Astrocyte (in vitro differentiated cells and primary cell): ENCODE measurements at regions not wholly inside any gene's neighbourhood (a gene's known extent, or its start where the extent isn't known, plus 50 kb on each side); places are given as distances from the start of the nearest gene placed in this dataset.

Experiments used
- DNase-seq: peaks from one replicate; pipeline ENCODE4 v3.0.0-alpha.2; 2010; ENCODE audit warnings: low read depth
- FAIRE-seq: peaks from 2 replicates; lab custom pipeline; 2011; peaks lifted over from hg19 to GRCh38; lab: Jason Lieb, UNC
- H2AFZ ChIP-seq: 2 replicates; pipeline ENCODE4 v1.6.0; 2012; ENCODE audit warnings: low read depth, low read length, inconsistent platforms
- H3K27ac ChIP-seq: 2 replicates; pipeline ENCODE4 v1.5.1; 2011; ENCODE audit warnings: low read depth, low read length, inconsistent platforms
- H3K27me3 ChIP-seq: 2 replicates; pipeline ENCODE4 v1.6.0; 2011; ENCODE audit warnings: low read length, inconsistent platforms; ENCODE audit not compliant: insufficient read depth
- H3K36me3 ChIP-seq: 2 replicates; pipeline ENCODE4 v1.5.1; 2011; ENCODE audit warnings: low read length, inconsistent platforms; ENCODE audit not compliant: insufficient read depth
- H3K4me1 ChIP-seq: 2 replicates; pipeline ENCODE4 v1.5.1; 2011; ENCODE audit warnings: low read length, inconsistent platforms; ENCODE audit not compliant: insufficient read depth
- H3K4me2 ChIP-seq: 2 replicates; pipeline ENCODE4 v1.6.0; 2012; ENCODE audit warnings: low read length, inconsistent platforms
- H3K4me3 ChIP-seq: 2 replicates; pipeline ENCODE4 v1.5.1; 2011; ENCODE audit warnings: low read depth, mild to moderate bottlenecking, low read length, inconsistent platforms; ENCODE audit not compliant: insufficient read depth
- H3K79me2 ChIP-seq: 2 replicates; pipeline ENCODE4 v1.6.0; 2012; ENCODE audit warnings: mild to moderate bottlenecking, low read length, inconsistent platforms; ENCODE audit not compliant: insufficient read depth
- H3K9ac ChIP-seq: 2 replicates; pipeline ENCODE4 v1.6.0; 2012; ENCODE audit warnings: mild to moderate bottlenecking, low read length, inconsistent platforms
- H3K9me3 ChIP-seq: 2 replicates; pipeline ENCODE4 v1.5.1; 2012; ENCODE audit warnings: low read depth, mild to moderate bottlenecking, low read length, inconsistent platforms; ENCODE audit not compliant: insufficient read depth
- H4K20me1 ChIP-seq: 2 replicates; pipeline ENCODE4 v1.6.0; 2012; ENCODE audit warnings: low read length, inconsistent platforms; ENCODE audit not compliant: insufficient read depth
- H3K27ac Mint-ChIP-seq: one replicate; pipeline ENCODE4 v1.8.0; 2021; ENCODE audit warnings: mild to moderate bottlenecking, mixed read lengths; ENCODE audit not compliant: unreplicated experiment
- H3K27me3 Mint-ChIP-seq: one replicate; pipeline ENCODE4 v1.8.0; 2021; ENCODE audit warnings: low read depth, mixed read lengths; ENCODE audit not compliant: unreplicated experiment
- H3K36me3 Mint-ChIP-seq: one replicate; pipeline ENCODE4 v1.8.0; 2021; ENCODE audit warnings: low read depth, mixed read lengths; ENCODE audit not compliant: unreplicated experiment
- H3K4me1 Mint-ChIP-seq: one replicate; pipeline ENCODE4 v1.8.0; 2021; ENCODE audit warnings: low read depth, mixed read lengths; ENCODE audit not compliant: unreplicated experiment
- H3K4me3 Mint-ChIP-seq: one replicate; pipeline ENCODE4 v1.8.0; 2021; ENCODE audit warnings: mild to moderate bottlenecking, moderate library complexity, mixed read lengths; ENCODE audit not compliant: unreplicated experiment
- H3K9me3 Mint-ChIP-seq: one replicate; pipeline ENCODE4 v1.8.0; 2021; ENCODE audit warnings: mild to moderate bottlenecking, mixed read lengths; ENCODE audit not compliant: unreplicated experiment
- CTCF ChIP-seq: IDR thresholded peaks from 2 replicates; pipeline ENCODE4 v1.5.1; 2011; ENCODE audit warnings: low read depth, mild to moderate bottlenecking, inconsistent platforms, low read length, moderate library complexity; ENCODE audit not compliant: insufficient read depth
- EZH2 ChIP-seq: IDR thresholded peaks from 2 replicates; pipeline ENCODE4 v1.6.1; 2012; ENCODE audit warnings: mild to moderate bottlenecking, low read length, inconsistent platforms; ENCODE audit not compliant: insufficient read depth

GRCh38 chr2:5051300-5051699 is 640.9 kb upstream of the SOX11 start:
- H3K27ac Mint-ChIP-seq: no peak overlapping the region
- H3K4me1 Mint-ChIP-seq: no peaks in the 10 kb centered on the region
- Histone ChIP-seq H3K79me2 (no peaks in the 10 kb centered on the region), H3K27me3 (no peaks in the 10 kb centered on the region), H2AFZ (no peak overlapping the region), H3K4me1 (no peaks in the 10 kb centered on the region), H3K9me3 (no peaks in the 10 kb centered on the region), H3K9ac (no peak overlapping the region), H3K4me2 (no peak overlapping the region), H4K20me1 (no peaks in the 10 kb centered on the region), H3K4me3 (no peak overlapping the region), H3K36me3 (no peaks in the 10 kb centered on the region), H3K27ac (no peak overlapping the region)
- no peaks in the 10 kb centered on the region for H3K36me3 Mint-ChIP-seq
- peaks cover 2% of the 10 kb centered on the region for H3K9me3 Mint-ChIP-seq
- TF ChIP-seq CTCF (no peak), EZH2 (no peak)
- H3K27me3 Mint-ChIP-seq: no peaks in the 10 kb centered on the region
- FAIRE-seq (no peak), DNase-seq (no peak)
- no peak overlapping the region for H3K4me3 Mint-ChIP-seq

GRCh38 chr2:5052905-5053304 is 639.3 kb upstream of the SOX11 start:
- H3K4me3 ChIP-seq: no peak overlapping the region
- H3K4me1 ChIP-seq: no peaks in the 10 kb centered on the region
- H4K20me1 ChIP-seq: no peaks in the 10 kb centered on the region
- TF ChIP-seq EZH2 (no peak), CTCF (no peak)
- no peaks in the 10 kb centered on the region for H3K9me3 ChIP-seq
- no peak overlapping the region for H2AFZ ChIP-seq
- H3K4me2 ChIP-seq: no peak overlapping the region
- H3K79me2 ChIP-seq: no peaks in the 10 kb centered on the region
- Mint-ChIP-seq H3K4me3 (no peak overlapping the region), H3K27ac (no peak overlapping the region), H3K4me1 (no peaks in the 10 kb centered on the region), H3K27me3 (no peaks in the 10 kb centered on the region), H3K9me3 (peaks cover 2% of the 10 kb centered on the region), H3K36me3 (no peaks in the 10 kb centered on the region)
- no peak for FAIRE-seq
- H3K36me3 ChIP-seq: no peaks in the 10 kb centered on the region
- H3K27ac ChIP-seq: no peak overlapping the region
- H3K27me3 ChIP-seq: no peaks in the 10 kb centered on the region
- no peak overlapping the region for H3K9ac ChIP-seq
- DNase-seq: no peak

DNA sequence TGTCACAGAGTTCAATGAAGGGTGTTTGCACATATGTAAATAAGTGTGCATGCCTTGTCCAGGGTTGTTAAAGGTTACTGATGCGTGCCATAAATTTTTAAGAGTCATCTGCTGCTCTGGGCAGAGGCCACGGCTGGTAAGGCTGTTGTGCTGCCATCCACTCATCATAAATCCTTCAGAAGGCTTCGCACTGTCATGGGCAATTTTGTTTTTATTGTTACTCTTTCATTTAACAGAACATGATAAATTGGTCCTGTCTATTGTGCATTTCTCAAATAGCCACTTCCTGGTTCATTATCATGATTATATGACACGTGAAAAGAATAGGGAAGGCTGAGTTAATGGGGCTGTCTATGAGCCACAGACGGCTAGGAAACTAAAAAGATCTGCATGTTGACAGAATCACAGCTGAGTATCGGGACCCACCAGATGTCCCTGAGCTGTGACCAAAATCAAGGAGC is 634.3 kb upstream of the SOX11 start:
- DNase-seq (no peak), FAIRE-seq (no peak)
- H3K9ac ChIP-seq: no peak overlapping the region
- Mint-ChIP-seq H3K36me3 (no peaks in the 10 kb centered on the region), H3K9me3 (peaks cover 4% of the 10 kb centered on the region), H3K4me1 (no peaks in the 10 kb centered on the region), H3K4me3 (no peak overlapping the region), H3K27ac (no peak overlapping the region), H3K27me3 (no peaks in the 10 kb centered on the region)
- no peaks in the 10 kb centered on the region for H3K9me3 ChIP-seq
- no peaks in the 10 kb centered on the region for H4K20me1 ChIP-seq
- TF ChIP-seq EZH2 (no peak), CTCF (no peak)
- no peak overlapping the region for H3K27ac ChIP-seq
- H3K36me3 ChIP-seq: no peaks in the 10 kb centered on the region
- H2AFZ ChIP-seq: no peak overlapping the region
- H3K27me3 ChIP-seq: no peaks in the 10 kb centered on the region
- no peaks in the 10 kb centered on the region for H3K79me2 ChIP-seq
- H3K4me3 ChIP-seq: no peak overlapping the region
- no peak overlapping the region for H3K4me2 ChIP-seq
- H3K4me1 ChIP-seq: no peaks in the 10 kb centered on the region
